HepG2 (cell line): ENCODE measurements at regions not wholly inside any gene's neighbourhood (a gene's known extent, or its start where the extent isn't known, plus 50 kb on each side); places are given as distances from the start of the nearest gene placed in this dataset.
"Not testable (repeated sequence)": the region's sequence is repeated elsewhere in the genome, so short reads cannot be mapped to it uniquely, and the experiment has no call there.

Experiments used
- ATAC-seq: fragments of 200-7000 bp; cut with Tn5 transposase; 3 replicates; pipeline ENCODE4 v1.9.1; 2020; ENCODE audit warnings: mild to moderate bottlenecking, moderate library complexity
- BruUV-seq: library from RNA; stranded (reverse); fragments of 400-500 nt; replicated peaks from 2 replicates; lab custom pipeline; 2021; lab: Mats Ljungman, UMichigan
- CTCF ChIA-PET: fragments of 300-600 bp; formaldehyde crosslinking; extraction: SDS; loops from one replicate; lab custom pipeline; 2021; ENCODE audit warnings: low total read pairs, inconsistent platforms, low intra/inter-chr PET ratio; lab: Yijun Ruan, JAX
- POLR2A ChIA-PET: fragments of 350-600 bp; sonication (Branson Sonifier 250); formaldehyde crosslinking; loops from one replicate; lab custom pipeline; 2020; ENCODE audit warnings: antibody characterized with exemption, inconsistent platforms; lab: Yijun Ruan, JAX
- DNase-seq: peaks from one replicate; pipeline ENCODE4 v3.0.0-alpha.2; 2015; ENCODE audit warnings: low spot score
- FAIRE-seq: peaks from 3 replicates; lab custom pipeline; 2011; peaks lifted over from hg19 to GRCh38; lab: Jason Lieb, UNC
- H2AFZ ChIP-seq: one replicate; pipeline ENCODE4 v1.6.1; 2011; ENCODE audit warnings: low read length, inconsistent platforms
- H3K27ac ChIP-seq: fragments of 300-600 bp; 3 replicates; pipeline ENCODE4 v1.8.0; 2011; ENCODE audit warnings: mixed run types, mild to moderate bottlenecking, mixed read lengths, low read length, inconsistent platforms; ENCODE audit not compliant: insufficient read depth; ENCODE audit errors: extremely low read length
- H3K27me3 ChIP-seq, 2 experiments: fragments of 200-600 bp in 1 of 2; 2 replicates in 1 of 2; 3 replicates in 1 of 2; pipeline versions ENCODE4 v1.6.0 to v1.8.0; 2011; ENCODE audit warnings: low read length in 2 of 2, mild to moderate bottlenecking in 2 of 2, moderate library complexity in 2 of 2, inconsistent platforms in 1 of 2; ENCODE audit not compliant: insufficient read depth in 2 of 2, control insufficient read depth in 1 of 2
- H3K36me3 ChIP-seq, 2 experiments: fragments of 200-600 bp in 1 of 2; replicated peaks in 1 of 2; 2 replicates in 1 of 2; 3 replicates in 1 of 2; pipeline versions ENCODE4 v1.5.1 to v1.8.0; 2011; ENCODE audit warnings: low read length in 2 of 2, inconsistent platforms in 1 of 2; ENCODE audit not compliant: insufficient read depth in 2 of 2, control insufficient read depth in 1 of 2
- H3K4me1 ChIP-seq: 2 replicates; pipeline ENCODE4 v1.5.1; 2012; ENCODE audit warnings: low read length, inconsistent platforms; ENCODE audit not compliant: insufficient read depth
- H3K4me2 ChIP-seq: 2 replicates; pipeline ENCODE4 v1.6.0; 2011; ENCODE audit warnings: low read depth, low read length, inconsistent platforms
- H3K4me3 ChIP-seq, 3 experiments: fragments of 200-600 bp in 1 of 3; sonication (generic), shearing (Covaris generic) in 1 of 3; replicated peaks in 1 of 3; 2 replicates each; pipeline ENCODE4 v1.5.1; 2011 to 2016; ENCODE audit warnings: low read length in 3 of 3, inconsistent platforms in 2 of 3, low read depth in 2 of 3, mild to moderate bottlenecking in 2 of 3, control low read depth in 1 of 3, mixed read lengths in 1 of 3; ENCODE audit not compliant: insufficient read depth in 1 of 3
- H3K79me2 ChIP-seq: one replicate; pipeline ENCODE4 v1.6.1; 2011; ENCODE audit warnings: low read length, inconsistent platforms; ENCODE audit not compliant: insufficient read depth
- H3K9ac ChIP-seq: 2 replicates; pipeline ENCODE4 v1.6.0; 2011; ENCODE audit warnings: mild to moderate bottlenecking, low read depth, low read length, inconsistent platforms; ENCODE audit not compliant: insufficient read depth
- H3K9me3 ChIP-seq: 2 replicates; pipeline ENCODE4 v1.5.1; 2012; ENCODE audit warnings: mild to moderate bottlenecking, low read length
- H4K20me1 ChIP-seq: 2 replicates; pipeline ENCODE4 v1.6.0; 2011; ENCODE audit warnings: inconsistent platforms, mild to moderate bottlenecking, low read length, moderate library complexity; ENCODE audit not compliant: insufficient read depth
- PCBP1 ChIP-seq: fragments of 200-400 bp; formaldehyde crosslinking; IDR thresholded peaks from 2 replicates; pipeline ENCODE4 v1.6.1; 2017; ENCODE audit warnings: mild to moderate bottlenecking, low read depth, low read length, borderline replicate concordance
- TBX2 ChIP-seq: sonication (generic); formaldehyde crosslinking; IDR thresholded peaks from 2 replicates; pipeline ENCODE4 v1.5.0; 2020; ENCODE audit warnings: missing genetic modification reagents, mild to moderate bottlenecking, borderline replicate concordance
- ZFP36 ChIP-seq: fragments of 150-350 bp; IDR thresholded peaks from 2 replicates; pipeline ENCODE4 v1.6.1; 2018; ENCODE audit warnings: borderline replicate concordance, low read length, low read depth; ENCODE audit not compliant: partially characterized antibody
- ZNF12 ChIP-seq: sonication (generic); formaldehyde crosslinking; IDR thresholded peaks from 2 replicates; pipeline ENCODE4 v1.5.0; 2020; ENCODE audit warnings: missing genetic modification reagents
- ZNF768 ChIP-seq: sonication (generic); formaldehyde crosslinking; IDR thresholded peaks from 2 replicates; pipeline ENCODE4 v1.4.0; 2020; ENCODE audit warnings: missing genetic modification reagents
- WGBS: methylation state at CpG from one replicate; pipeline ENCODE4 v1.1.6; 2017; ENCODE audit warnings: low lambda C conversion rate; 5-methylcytosine and 5-hydroxymethylcytosine counted together
- in situ Hi-C: cut with HindIII; loops from 2 replicates; pipeline ENCODE4 v1.10.0; 2017; ENCODE audit warnings: low pct_unique_long_range_greater_than_20kb; ENCODE audit not compliant: extremely low pct_ligation_motif_present
- intact Hi-C: fragments of 100-400 bp; cut with micrococcal nuclease; formaldehyde crosslinking; loops from one replicate; pipeline ENCODE4 v1.10.0; 2022; ENCODE audit not compliant: unreplicated experiment

- in situ Hi-C loops: no loop called here
- Histone ChIP-seq H3K36me3 (no peaks in the 10 kb centered on the region), H2AFZ (no peak overlapping the region), H3K79me2 (no peaks in the 10 kb centered on the region), H3K27ac (no peak overlapping the region), H3K9ac (no peak overlapping the region)
- intact Hi-C loops: loop anchor here (10.0 kb wide), 1 partner anchor 314 kb away; no protein-coding TSS in a partner anchor
- POLR2A ChIA-PET: no interaction called here
- no TSS peak for BruUV-seq
- TF ChIP-seq TBX2 (CRISPR knock-in tag) (no peak), PCBP1 (no peak), ZNF12 (CRISPR knock-in tag) (peak; percentile 97), ZFP36 (no peak)
- TF ChIP-seq, all 625 proteins: peak for 1
- H3K4me3 ChIP-seq: no peak overlapping the region
- WGBS: 17% methylated on average over 1 of the region's 1 CpG
- no peaks in the 10 kb centered on the region for H4K20me1 ChIP-seq
- CTCF ChIA-PET: no interaction called here
- H3K4me2 ChIP-seq: no peak overlapping the region
- H3K27me3 ChIP-seq: no peaks in the 10 kb centered on the region
- no peak for DNase-seq
- peaks cover 33% of the 10 kb centered on the region for H3K4me1 ChIP-seq
- FAIRE-seq: no peak
- no peaks in the 10 kb centered on the region for H3K9me3 ChIP-seq
- ATAC-seq: no peak
Observed at GRCh38 chr10:33481184-33481583, 146.7 kb upstream of the NRP1 start.

- BruUV-seq, in situ Hi-C loops, H3K79me2 ChIP-seq, FAIRE-seq, H3K4me3 ChIP-seq, H3K4me2 ChIP-seq, POLR2A ChIA-PET, H3K36me3 ChIP-seq, H3K9ac ChIP-seq, H3K27ac ChIP-seq, H3K27me3 ChIP-seq, H4K20me1 ChIP-seq, H2AFZ ChIP-seq, ATAC-seq, DNase-seq, H3K9me3 ChIP-seq, CTCF ChIA-PET: not testable (repeated sequence)
- TF ChIP-seq ZNF768: 0 out of 2 replicates have a peak, but pooled peaks have one; percentile 9
- WGBS: 93% methylated on average over 13 of the region's 24 CpGs
- peaks cover 40% of the 10 kb centered on the region for H3K4me1 ChIP-seq
- intact Hi-C loops: loop anchor here (10.0 kb wide), 1 partner anchor 314 kb away; no protein-coding TSS in a partner anchor
Observed at GRCh38 chr10:33480417-33480816, 145.9 kb upstream of the NRP1 start.
